HFFc6 (cell line): ENCODE measurements at regions not wholly inside any gene's neighbourhood (a gene's known extent, or its start where the extent isn't known, plus 50 kb on each side); places are given as distances from the start of the nearest gene placed in this dataset.

Experiments used
- DNase-seq: peaks from one replicate; pipeline ENCODE4 v3.0.0-alpha.2; 2018
- H3K27ac Mint-ChIP-seq: 2 replicates; pipeline ENCODE4 v1.8.0; 2020; ENCODE audit warnings: mild to moderate bottlenecking, mixed read lengths
- H3K27me3 Mint-ChIP-seq: 2 replicates; pipeline ENCODE4 v1.8.0; 2021; ENCODE audit warnings: mild to moderate bottlenecking, moderate library complexity, mixed read lengths; ENCODE audit not compliant: insufficient read depth
- H3K36me3 Mint-ChIP-seq: 2 replicates; pipeline ENCODE4 v1.8.0; 2021; ENCODE audit warnings: low read depth, mixed read lengths
- H3K4me1 Mint-ChIP-seq: 2 replicates; pipeline ENCODE4 v1.8.0; 2020; ENCODE audit warnings: low read depth, mixed read lengths
- H3K4me3 Mint-ChIP-seq: 2 replicates; pipeline ENCODE4 v1.8.0; 2020; ENCODE audit warnings: mild to moderate bottlenecking, moderate library complexity, mixed read lengths
- H3K9me3 Mint-ChIP-seq: 2 replicates; pipeline ENCODE4 v1.8.0; 2020; ENCODE audit warnings: mild to moderate bottlenecking, mixed read lengths
- CTCF ChIP-seq: fragments of 200-600 bp; sonication (generic); IDR thresholded peaks from 2 replicates; pipeline ENCODE4 v1.5.0; 2021; ENCODE audit warnings: antibody characterized with exemption, mild to moderate bottlenecking

- peaks cover 5% of the 10 kb centered on the region; the same call in 1 of the 2 replicates for H3K4me1 Mint-ChIP-seq
- no peak for DNase-seq
- H3K9me3 Mint-ChIP-seq: no peaks in the 10 kb centered on the region
- H3K27me3 Mint-ChIP-seq: peaks cover 10% of the 10 kb centered on the region
- no peak overlapping the region for H3K27ac Mint-ChIP-seq
- H3K4me3 Mint-ChIP-seq: no peak overlapping the region
- TF ChIP-seq CTCF: no peak
- no peaks in the 10 kb centered on the region for H3K36me3 Mint-ChIP-seq
Observed at GRCh38 chr10:3578159-3578558, 206.8 kb downstream of the KLF6 start.

- H3K4me3 Mint-ChIP-seq: no peak overlapping the region
- peaks cover 5% of the 10 kb centered on the region for H3K27me3 Mint-ChIP-seq
- no peaks in the 10 kb centered on the region for H3K36me3 Mint-ChIP-seq
- no peak for DNase-seq
- H3K27ac Mint-ChIP-seq: no peak overlapping the region
- no peak for TF ChIP-seq CTCF
- peaks cover 5% of the 10 kb centered on the region; the same call in 1 of the 2 replicates for H3K4me1 Mint-ChIP-seq
- H3K9me3 Mint-ChIP-seq: no peaks in the 10 kb centered on the region
Observed at GRCh38 chr10:3574451-3574850, 210.6 kb downstream of the KLF6 start.

- no peaks in the 10 kb centered on the region for H3K9me3 Mint-ChIP-seq
- no peak overlapping the region for H3K4me3 Mint-ChIP-seq
- peaks cover 5% of the 10 kb centered on the region; the same call in 1 of the 2 replicates for H3K4me1 Mint-ChIP-seq
- DNase-seq: no peak
- H3K27me3 Mint-ChIP-seq: peaks cover 3% of the 10 kb centered on the region
- H3K27ac Mint-ChIP-seq: no peak overlapping the region
- no peak for TF ChIP-seq CTCF
- no peaks in the 10 kb centered on the region for H3K36me3 Mint-ChIP-seq
Observed at GRCh38 chr10:3573498-3573897, 211.5 kb downstream of the KLF6 start.

GRCh38 chr10:3571310-3571825, 213.6 kb downstream of the KLF6 start:
- TF ChIP-seq CTCF: no peak
- Mint-ChIP-seq H3K27ac (no peak overlapping the region), H3K4me1 (peaks cover 5% of the 10 kb centered on the region; the same call in 1 of the 2 replicates), H3K4me3 (no peak overlapping the region), H3K36me3 (no peaks in the 10 kb centered on the region), H3K27me3 (peaks cover 6% of the 10 kb centered on the region; the same call in 1 of the 2 replicates), H3K9me3 (no peaks in the 10 kb centered on the region)
- no peak for DNase-seq

- TF ChIP-seq CTCF: no peak
- Mint-ChIP-seq H3K4me1 (peaks cover under 1% of the 10 kb centered on the region; the same call in 1 of the 2 replicates), H3K36me3 (no peaks in the 10 kb centered on the region), H3K9me3 (no peaks in the 10 kb centered on the region; the same call in 1 of the 2 replicates), H3K4me3 (no peak overlapping the region), H3K27me3 (peaks cover 6% of the 10 kb centered on the region; the same call in 1 of the 2 replicates), H3K27ac (no peak overlapping the region)
- DNase-seq: no peak
Observed at GRCh38 chr10:3570855-3571266, 214.1 kb downstream of the KLF6 start.
